Uterus (tissue), 2 donors: ENCODE measurements at regions not wholly inside any gene's neighbourhood (a gene's known extent, or its start where the extent isn't known, plus 50 kb on each side); places are given as distances from the start of the nearest gene placed in this dataset.

Experiments used
- CTCF ChIP-seq, 4 experiments: fragments of 200-600 bp in 2 of 4; fragments of 450-650 bp in 2 of 4; sonication (generic) in 2 of 4; IDR thresholded peaks; one replicate each; pipeline ENCODE4 v1.5.1; 2016 to 2019; ENCODE audit warnings: antibody characterized with exemption in 4 of 4, mild to moderate bottlenecking in 2 of 4, moderate library complexity in 1 of 4
- POLR2A ChIP-seq, 2 donors: fragments of 450-650 bp; IDR thresholded peaks; one replicate each; pipeline ENCODE4 v1.6.1; 2016; ENCODE audit warnings: antibody characterized with exemption in 2 of 2, mild to moderate bottlenecking in 1 of 2, moderate library complexity in 1 of 2

DNA sequence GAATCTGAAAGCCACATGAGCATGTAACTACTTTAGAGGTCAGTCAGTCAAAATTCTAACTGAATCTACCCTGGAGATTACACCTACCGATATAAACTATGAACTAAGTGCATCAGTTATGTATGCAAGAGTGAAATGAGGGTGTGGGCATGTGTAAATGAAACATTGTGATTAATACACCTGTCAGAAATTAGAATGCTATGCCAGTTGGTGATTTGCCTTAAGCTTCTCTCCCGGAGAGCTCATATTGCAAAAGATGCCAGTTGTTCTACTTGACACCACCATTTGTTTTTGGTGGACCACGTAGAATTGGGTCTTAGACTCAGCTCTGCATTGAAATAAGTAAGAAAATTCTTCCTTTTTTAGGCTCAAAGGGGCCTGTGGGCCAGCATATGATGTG lies 91.0 kb upstream of the KBTBD8 start:
- TF ChIP-seq CTCF (IDR thresholded peaks at IDR 0.05), result no peak
- TF ChIP-seq POLR2A (IDR thresholded peaks at IDR 0.05), result no peak
